ENCODE measurements at regions not wholly inside any gene's neighbourhood (a gene's known extent, or its start where the extent isn't known, plus 50 kb on each side); places are given as distances from the start of the nearest gene placed in this dataset.

DNA sequence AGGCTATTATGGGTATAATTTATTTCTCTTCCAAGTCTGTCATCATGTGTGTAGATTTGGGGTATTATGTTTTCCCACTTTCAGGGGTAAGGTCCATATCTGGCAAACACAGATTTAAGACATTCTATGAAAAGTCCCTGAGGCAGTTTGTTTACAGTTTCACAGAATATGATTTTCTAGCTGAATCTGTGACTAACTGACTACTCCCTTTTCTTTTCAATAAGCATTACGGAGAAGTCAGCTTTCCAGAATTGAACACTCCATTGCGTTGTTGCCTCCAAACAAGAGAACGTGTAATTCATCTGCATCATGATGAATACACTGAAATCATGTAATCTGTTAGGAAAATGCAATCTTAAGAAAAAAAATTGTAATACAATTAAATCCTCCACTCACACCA, 226.7 kb upstream of the SFRP2 start:
- TF ChIP-seq, protein P1, sequence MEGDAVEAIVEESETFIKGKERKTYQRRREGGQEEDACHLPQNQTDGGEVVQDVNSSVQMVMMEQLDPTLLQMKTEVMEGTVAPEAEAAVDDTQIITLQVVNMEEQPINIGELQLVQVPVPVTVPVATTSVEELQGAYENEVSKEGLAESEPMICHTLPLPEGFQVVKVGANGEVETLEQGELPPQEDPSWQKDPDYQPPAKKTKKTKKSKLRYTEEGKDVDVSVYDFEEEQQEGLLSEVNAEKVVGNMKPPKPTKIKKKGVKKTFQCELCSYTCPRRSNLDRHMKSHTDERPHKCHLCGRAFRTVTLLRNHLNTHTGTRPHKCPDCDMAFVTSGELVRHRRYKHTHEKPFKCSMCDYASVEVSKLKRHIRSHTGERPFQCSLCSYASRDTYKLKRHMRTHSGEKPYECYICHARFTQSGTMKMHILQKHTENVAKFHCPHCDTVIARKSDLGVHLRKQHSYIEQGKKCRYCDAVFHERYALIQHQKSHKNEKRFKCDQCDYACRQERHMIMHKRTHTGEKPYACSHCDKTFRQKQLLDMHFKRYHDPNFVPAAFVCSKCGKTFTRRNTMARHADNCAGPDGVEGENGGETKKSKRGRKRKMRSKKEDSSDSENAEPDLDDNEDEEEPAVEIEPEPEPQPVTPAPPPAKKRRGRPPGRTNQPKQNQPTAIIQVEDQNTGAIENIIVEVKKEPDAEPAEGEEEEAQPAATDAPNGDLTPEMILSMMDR (IDR thresholded peaks at IDR 0.05), result no peak
- TF ChIP-seq POLR2A (IDR thresholded peaks at IDR 0.05), result no peak
